ENCODE measurements at regions not wholly inside any gene's neighbourhood (a gene's known extent, or its start where the extent isn't known, plus 50 kb on each side); places are given as distances from the start of the nearest gene placed in this dataset.
"Not testable (repeated sequence)": the region's sequence is repeated elsewhere in the genome, so short reads cannot be mapped to it uniquely, and the experiment has no call there.

DNA sequence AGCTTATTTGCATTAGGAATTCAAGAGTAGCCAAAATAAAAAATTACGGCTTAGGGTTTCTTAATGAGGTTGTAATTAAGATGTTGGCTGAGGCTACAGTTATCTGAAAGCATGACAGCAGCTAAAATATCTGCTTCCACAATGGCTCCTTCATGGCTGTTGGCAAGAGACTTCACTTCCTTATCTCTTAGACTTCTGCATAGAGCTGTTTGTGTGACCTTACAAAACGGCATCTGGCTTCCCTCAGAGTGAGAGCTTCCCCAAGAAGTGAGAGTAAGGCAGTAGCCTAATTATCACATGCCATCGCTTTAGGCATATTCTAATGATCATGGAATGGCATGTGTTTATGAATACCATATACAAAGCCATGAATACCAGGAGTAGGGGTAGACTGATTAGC is 57.6 kb downstream of the CCDC59 start:
- no peak for TF ChIP-seq POLR2A (IDR thresholded peaks at IDR 0.05)
- TF ChIP-seq, protein P1, sequence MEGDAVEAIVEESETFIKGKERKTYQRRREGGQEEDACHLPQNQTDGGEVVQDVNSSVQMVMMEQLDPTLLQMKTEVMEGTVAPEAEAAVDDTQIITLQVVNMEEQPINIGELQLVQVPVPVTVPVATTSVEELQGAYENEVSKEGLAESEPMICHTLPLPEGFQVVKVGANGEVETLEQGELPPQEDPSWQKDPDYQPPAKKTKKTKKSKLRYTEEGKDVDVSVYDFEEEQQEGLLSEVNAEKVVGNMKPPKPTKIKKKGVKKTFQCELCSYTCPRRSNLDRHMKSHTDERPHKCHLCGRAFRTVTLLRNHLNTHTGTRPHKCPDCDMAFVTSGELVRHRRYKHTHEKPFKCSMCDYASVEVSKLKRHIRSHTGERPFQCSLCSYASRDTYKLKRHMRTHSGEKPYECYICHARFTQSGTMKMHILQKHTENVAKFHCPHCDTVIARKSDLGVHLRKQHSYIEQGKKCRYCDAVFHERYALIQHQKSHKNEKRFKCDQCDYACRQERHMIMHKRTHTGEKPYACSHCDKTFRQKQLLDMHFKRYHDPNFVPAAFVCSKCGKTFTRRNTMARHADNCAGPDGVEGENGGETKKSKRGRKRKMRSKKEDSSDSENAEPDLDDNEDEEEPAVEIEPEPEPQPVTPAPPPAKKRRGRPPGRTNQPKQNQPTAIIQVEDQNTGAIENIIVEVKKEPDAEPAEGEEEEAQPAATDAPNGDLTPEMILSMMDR (IDR thresholded peaks at IDR 0.05), result no peak
- Histone ChIP-seq H3K4me3 (no peak overlapping the region), H3K27me3 (no peaks in the 10 kb centered on the region), H3K4me1 (no peaks in the 10 kb centered on the region), H3K36me3 (no peaks in the 10 kb centered on the region), H3K27ac (no peak overlapping the region), H3K9me3 (no peaks in the 10 kb centered on the region)
- 37% methylated on average over 3 of the region's 3 CpGs for WGBS (ENCODE audit: insufficient coverage, low coverage, low lambda C conversion rate, missing lambda C conversion rate)
- intact Hi-C loops (cut with DNase I), result no loop called here
- DNase-seq (no peak), ATAC-seq (peak in 3 of 4 donors; percentile 28 to 55 (median 44))

DNA sequence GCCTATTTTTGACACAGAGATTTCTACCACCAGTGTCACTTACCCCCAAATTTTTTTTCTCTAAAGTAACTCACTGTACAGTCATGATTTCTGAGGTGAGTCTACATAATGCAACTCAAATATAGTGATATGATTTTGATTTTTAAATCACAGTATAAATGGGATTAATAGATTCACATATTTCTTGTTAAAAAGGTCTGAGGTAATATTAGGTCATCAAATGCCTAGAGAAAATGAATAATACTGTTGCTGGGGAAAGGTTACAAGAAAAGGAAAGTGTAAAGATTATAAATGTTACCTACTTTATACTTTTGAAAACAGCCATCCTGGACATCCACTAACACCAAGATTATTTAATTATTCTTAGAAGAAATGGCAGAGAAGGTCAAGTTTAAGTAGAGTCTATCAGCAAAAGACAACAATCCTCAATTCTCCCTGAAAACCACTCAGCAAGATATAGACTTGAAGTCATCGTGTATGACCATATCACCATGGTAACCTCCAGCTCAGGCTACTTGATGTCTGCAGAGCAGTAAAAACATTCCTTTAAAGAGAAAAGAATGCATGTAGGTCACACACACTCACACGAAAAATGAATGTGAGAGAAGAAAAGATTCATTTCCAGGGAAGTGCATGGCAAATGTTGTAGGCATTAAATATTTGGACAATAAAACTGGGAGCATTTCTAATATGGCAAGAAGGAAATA is 58.7 kb downstream of the CCDC59 start:
- no peak for TF ChIP-seq POLR2A (IDR thresholded peaks at IDR 0.05)
- TF ChIP-seq, protein P1 (IDR thresholded peaks at IDR 0.05), result no peak
- DNase-seq, result no peak
- 13% methylated on average over 2 of the region's 2 CpGs for WGBS (ENCODE audit: insufficient coverage, low coverage, low lambda C conversion rate, missing lambda C conversion rate)
- H3K27ac ChIP-seq, result no peak overlapping the region
- ATAC-seq, result no peak
- H3K4me1 ChIP-seq, result no peaks in the 10 kb centered on the region
- intact Hi-C loops (cut with DNase I), result no loop called here
- no peaks in the 10 kb centered on the region for H3K36me3 ChIP-seq
- H3K4me3 ChIP-seq, result no peak overlapping the region
- H3K27me3 ChIP-seq, result no peaks in the 10 kb centered on the region
- no peaks in the 10 kb centered on the region for H3K9me3 ChIP-seq

DNA sequence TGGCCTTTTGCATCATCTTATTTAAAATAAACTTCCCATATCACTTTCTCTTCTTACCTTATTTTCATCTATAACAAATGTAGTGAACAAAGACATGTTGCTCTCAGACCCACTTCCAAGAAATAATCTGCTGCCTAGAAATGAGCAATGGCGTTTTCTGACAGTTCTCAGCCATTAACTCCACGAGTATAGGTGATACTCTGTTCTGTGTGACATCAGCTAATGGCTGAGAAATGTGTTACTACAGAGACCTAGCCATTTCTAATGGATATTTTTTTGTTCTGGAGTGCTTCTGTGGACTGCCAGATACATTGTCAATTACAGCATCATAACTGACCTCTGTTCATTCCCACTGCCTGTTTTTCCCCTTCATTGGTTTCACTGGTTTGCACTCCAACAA is 67.8 kb downstream of the CCDC59 start:
- Histone ChIP-seq H3K4me1 (no peaks in the 10 kb centered on the region), H3K9me3 (no peaks in the 10 kb centered on the region), H3K36me3 (no peaks in the 10 kb centered on the region), H3K4me3 (no peak overlapping the region), H3K27me3 (no peaks in the 10 kb centered on the region), H3K27ac (no peak overlapping the region)
- ATAC-seq, result no peak
- 10% methylated on average over 2 of the region's 2 CpGs for WGBS (ENCODE audit: insufficient coverage, low coverage, low lambda C conversion rate, missing lambda C conversion rate)
- DNase-seq, result no peak
- intact Hi-C loops (cut with DNase I), result no loop called here
- TF ChIP-seq, protein P1 (IDR thresholded peaks at IDR 0.05), result no peak

DNA sequence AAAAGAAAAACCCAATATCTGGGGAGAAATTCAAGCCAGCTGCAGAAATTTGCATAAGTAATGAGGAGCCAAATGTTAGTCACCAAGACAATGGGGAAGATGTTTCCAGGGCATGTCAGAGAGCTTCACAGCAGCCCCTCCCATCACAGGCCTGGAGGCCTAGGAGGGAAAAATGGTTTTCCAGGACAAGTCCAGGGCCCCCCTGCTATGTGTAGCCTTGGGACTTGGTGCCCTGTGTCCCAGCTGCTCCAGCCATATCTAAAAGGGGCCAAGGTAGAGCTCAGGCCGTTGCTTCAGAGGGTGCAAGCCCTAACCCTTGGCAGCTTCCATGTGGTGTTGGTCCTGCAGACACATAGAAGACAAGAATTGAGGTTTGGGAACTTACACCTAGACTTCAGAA is 76.9 kb downstream of the CCDC59 start:
- H3K36me3 ChIP-seq; H3K4me3 ChIP-seq; ATAC-seq; DNase-seq; intact Hi-C loops (cut with DNase I); H3K4me1 ChIP-seq; H3K9me3 ChIP-seq; H3K27me3 ChIP-seq; H3K27ac ChIP-seq: not testable (repeated sequence)
- no CpG with 5 or more reads among the region's 1 CpG for WGBS (ENCODE audit: insufficient coverage, low coverage, low lambda C conversion rate, missing lambda C conversion rate)

DNA sequence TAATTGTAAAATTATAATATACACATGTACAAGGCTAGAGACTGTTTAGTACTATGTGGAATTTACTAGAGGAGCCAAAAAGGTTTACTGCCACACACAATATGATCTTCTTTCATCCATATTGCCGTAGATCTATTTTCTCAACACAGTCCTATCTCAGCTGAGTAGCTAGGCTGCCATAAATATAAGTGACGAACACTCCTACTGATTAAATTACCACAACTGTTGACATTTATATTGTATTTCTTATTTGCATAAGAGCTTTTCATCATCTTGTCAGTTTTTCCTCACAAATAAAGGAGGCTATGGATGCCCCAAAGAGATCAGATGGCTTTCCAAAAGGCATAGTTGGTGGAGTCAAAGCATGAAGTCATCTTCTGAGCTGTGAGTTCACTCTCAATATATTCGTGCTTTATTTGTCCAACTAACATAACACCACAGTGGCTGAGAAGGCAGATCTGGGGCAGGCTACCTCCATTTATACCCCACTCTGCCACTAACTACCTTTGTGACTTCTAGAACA is 78.6 kb downstream of the CCDC59 start:
- TF ChIP-seq, protein P1 (IDR thresholded peaks at IDR 0.05), result no peak
- no peak overlapping the region for H3K4me3 ChIP-seq
- WGBS (ENCODE audit: insufficient coverage, low coverage, low lambda C conversion rate, missing lambda C conversion rate), result 47% methylated on average over 3 of the region's 3 CpGs
- no peak overlapping the region for H3K27ac ChIP-seq
- DNase-seq (no peak), ATAC-seq (no peak)
- H3K9me3 ChIP-seq, result no peaks in the 10 kb centered on the region
- intact Hi-C loops (cut with DNase I), result no loop called here
- no peaks in the 10 kb centered on the region for H3K27me3 ChIP-seq
- H3K4me1 ChIP-seq, result no peaks in the 10 kb centered on the region
- H3K36me3 ChIP-seq, result no peaks in the 10 kb centered on the region
